GM12875 (cell line): ENCODE measurements at regions not wholly inside any gene's neighbourhood (a gene's known extent, or its start where the extent isn't known, plus 50 kb on each side); places are given as distances from the start of the nearest gene placed in this dataset.

Experiments used
- H3K4me3 ChIP-seq: one replicate; pipeline ENCODE4 v1.5.1; 2011; ENCODE audit warnings: low read depth, low read length, control low read depth
- TF ChIP-seq, protein P1 (sequence below): IDR thresholded peaks from 2 replicates; pipeline ENCODE4 v1.5.1; 2011; ENCODE audit warnings: low read depth, mild to moderate bottlenecking, control low read depth, inconsistent platforms, low read length, moderate library complexity, borderline replicate concordance; ENCODE audit not compliant: insufficient read depth

DNA sequence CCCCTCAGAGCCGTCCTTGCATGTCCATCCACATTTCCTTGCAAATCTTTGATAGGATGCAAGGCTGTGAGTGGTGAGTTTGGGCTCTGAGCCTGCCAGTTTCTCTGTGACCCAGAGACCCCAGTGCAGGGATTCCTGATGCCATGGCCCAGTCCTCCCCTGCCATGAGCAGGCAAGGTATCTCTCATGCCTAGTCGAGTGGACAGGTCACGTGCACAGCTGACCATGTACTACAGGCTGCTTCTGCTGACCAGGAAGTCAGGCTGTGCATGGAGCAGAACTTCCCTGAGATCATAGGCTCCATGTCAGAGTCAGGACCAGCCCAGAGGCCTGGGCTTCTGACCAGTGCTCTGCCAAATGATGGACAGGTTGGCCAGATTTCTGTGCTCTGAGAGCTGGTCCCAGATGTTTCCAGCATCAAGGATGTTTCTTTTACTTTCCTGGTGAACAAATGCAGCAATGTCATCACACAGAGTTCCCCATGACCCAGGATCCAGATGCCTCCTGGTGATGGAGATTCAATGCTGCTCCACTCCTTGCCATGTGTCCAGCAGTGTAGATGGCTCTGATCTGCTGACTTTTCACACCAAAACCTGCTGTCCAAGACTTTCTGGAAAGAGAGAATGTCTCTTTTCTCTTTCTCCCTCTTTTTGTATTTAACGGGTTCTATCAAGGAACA, 321.6 kb upstream of the HS6ST1 start:
- H3K4me3 ChIP-seq, result no peak overlapping the region
- TF ChIP-seq, protein P1, sequence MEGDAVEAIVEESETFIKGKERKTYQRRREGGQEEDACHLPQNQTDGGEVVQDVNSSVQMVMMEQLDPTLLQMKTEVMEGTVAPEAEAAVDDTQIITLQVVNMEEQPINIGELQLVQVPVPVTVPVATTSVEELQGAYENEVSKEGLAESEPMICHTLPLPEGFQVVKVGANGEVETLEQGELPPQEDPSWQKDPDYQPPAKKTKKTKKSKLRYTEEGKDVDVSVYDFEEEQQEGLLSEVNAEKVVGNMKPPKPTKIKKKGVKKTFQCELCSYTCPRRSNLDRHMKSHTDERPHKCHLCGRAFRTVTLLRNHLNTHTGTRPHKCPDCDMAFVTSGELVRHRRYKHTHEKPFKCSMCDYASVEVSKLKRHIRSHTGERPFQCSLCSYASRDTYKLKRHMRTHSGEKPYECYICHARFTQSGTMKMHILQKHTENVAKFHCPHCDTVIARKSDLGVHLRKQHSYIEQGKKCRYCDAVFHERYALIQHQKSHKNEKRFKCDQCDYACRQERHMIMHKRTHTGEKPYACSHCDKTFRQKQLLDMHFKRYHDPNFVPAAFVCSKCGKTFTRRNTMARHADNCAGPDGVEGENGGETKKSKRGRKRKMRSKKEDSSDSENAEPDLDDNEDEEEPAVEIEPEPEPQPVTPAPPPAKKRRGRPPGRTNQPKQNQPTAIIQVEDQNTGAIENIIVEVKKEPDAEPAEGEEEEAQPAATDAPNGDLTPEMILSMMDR, result no peak

DNA sequence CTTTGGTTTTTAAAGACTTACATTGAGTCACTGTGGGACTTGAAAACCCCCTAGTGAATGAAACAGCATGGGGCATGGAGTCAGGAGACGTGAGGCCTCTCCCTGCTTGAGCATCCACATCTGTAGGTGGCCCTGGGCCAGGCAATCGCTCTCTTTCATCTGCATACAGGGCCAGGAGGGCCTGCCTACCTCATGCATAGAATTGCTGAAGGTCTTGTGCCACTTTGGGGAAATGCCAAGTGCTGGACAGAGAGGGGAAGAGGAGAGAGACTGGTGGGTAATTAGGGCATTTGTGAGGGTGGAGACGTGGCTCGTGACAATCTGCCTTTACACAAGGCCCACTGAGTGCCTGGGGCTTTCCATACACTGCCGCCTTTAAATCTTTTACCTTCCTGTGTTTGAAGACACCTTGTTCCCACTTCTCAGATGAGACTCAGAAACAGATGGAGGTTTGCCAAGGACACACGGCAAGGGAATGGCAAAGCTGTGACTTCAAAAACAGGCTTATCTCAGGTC, 322.2 kb upstream of the HS6ST1 start:
- TF ChIP-seq, protein P1, result no peak
- no peak overlapping the region for H3K4me3 ChIP-seq

DNA sequence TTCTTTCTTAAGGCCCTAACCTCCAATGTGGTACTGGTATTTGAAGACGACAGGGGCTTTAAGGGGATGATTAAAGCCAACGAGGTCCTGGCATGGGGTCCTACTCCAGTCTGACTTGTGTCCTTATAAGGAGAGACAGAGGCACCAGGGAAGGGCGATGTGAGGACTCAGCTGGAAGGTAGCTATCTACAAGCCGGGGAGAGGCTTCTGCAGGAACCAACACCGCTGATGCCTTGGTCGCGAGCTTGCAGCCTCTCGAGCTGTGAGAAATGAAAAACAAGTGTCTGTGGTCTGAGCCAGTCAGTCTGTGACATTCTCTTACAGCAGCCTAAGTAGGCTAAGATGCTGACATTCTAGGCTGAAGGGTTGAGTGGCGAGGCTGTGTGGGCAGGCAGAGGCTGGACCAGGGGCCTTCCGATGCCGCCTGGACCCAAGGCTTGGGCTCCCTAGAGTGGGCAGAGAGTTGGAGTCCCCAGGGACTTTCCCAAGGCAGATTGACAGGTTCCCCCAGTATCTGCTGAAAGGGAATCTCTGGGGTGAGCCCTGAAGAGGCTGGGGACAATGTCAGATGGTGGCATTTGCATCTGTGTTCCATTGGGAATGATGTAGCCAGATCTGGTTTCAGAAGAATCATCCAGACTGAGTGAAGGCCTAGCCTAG, 322.9 kb upstream of the HS6ST1 start:
- TF ChIP-seq, protein P1, result no peak
- no peak overlapping the region for H3K4me3 ChIP-seq

DNA sequence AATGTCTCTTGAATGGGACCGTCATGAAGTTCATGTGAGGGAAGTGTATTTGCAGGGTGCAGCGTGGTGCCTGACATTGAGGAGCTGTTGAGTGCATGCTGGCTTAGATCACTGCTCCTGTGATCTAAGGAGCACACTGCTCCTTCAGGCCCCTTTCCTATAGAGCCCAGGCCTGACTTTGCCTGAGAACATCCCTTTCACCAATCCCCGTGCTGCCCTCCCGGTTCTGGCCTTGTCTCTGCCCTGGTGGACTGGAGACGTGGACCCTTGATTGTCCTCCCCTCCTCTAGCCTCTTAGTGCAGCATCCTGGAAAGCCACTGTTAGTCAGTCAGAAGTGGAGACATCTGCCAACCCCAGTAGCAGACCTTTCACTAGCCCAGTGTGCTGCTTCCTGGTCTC, 323.6 kb upstream of the HS6ST1 start:
- H3K4me3 ChIP-seq, result no peak overlapping the region
- TF ChIP-seq, protein P1, result no peak

DNA sequence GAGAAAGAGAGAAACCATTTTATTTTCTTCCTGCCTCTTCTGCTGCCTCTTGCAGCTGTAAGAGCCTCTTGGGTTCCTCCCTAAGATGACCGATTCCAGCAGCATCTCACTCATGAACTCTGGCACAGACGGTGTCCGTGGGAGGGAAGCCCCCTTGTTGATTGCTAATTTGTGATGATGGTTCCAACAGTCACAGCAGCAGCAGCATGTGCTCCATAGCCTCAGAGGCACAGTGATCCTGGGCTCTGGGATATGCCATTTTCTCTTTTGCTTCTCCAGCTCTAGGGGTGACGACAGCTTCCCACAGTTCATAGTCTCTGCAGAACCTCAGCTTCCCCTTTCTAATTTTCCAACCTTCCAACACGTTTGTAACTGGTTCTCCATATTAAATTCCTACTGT, 324.2 kb upstream of the HS6ST1 start:
- TF ChIP-seq, protein P1, result no peak
- H3K4me3 ChIP-seq, result no peak overlapping the region

DNA sequence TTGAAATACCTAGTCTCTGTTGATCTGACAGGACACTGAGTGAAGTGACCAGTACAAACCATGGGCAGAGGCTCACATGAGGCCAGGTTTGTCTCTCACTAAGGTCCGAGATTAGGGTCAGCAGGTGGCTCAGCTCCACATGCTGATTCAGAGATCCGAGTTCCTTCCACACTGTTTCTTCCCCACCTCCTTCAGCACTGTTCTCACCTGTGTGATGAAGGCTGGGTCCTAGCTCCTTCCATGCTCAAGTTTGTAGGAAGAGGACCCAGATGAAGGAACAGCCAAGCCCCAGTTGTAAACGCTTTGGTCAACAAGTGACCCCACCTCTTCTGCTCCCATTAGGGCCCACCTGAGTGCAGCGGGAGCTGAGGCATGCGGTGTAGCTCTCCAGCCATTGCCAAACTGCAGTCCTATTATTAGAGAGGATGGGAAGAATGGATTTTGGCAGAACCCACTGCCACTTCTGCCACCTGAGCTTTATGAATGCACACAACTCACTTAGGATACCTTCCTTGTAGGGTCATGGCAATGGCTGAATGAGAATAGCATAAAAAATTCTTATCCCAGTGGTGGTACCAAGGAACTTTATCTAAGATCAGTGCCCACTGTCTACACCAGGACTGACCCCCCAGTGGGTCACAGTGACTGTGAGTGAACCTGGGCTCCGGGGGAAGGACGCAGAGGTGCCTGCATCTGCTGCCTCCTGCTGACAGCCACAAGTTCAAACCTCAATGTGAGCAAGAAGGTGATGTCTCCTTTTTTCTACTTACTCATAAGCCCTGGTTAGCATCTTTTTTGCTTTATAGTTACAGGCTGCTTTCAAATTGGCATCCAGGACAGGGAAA, 324.8 kb upstream of the HS6ST1 start:
- TF ChIP-seq, protein P1, result no peak
- H3K4me3 ChIP-seq, result no peak overlapping the region
